Pancreas (tissue), 10 donors: ENCODE measurements at regions not wholly inside any gene's neighbourhood (a gene's known extent, or its start where the extent isn't known, plus 50 kb on each side); places are given as distances from the start of the nearest gene placed in this dataset.

Experiments used
- ATAC-seq, 4 donors: fragments of 200-7000 bp; cut with Tn5 transposase; one replicate each; pipeline versions ENCODE4 v1.8.0 to v1.9.1; 2020; ENCODE audit warnings: mild to moderate bottlenecking in 4 of 4, moderate library complexity in 4 of 4
- DNase-seq, 6 donors: peaks; one replicate each; pipeline ENCODE4 v3.0.0-alpha.2; 2020
- FAIRE-seq: peaks from 2 replicates; lab custom pipeline; 2012; peaks lifted over from hg19 to GRCh38; lab: Jason Lieb, UNC
- H3K27ac ChIP-seq, 4 donors: fragments of 200-600 bp; sonication (generic); 1 replicate in 3 of 4; 2 replicates in 1 of 4; pipeline versions ENCODE4 v1.5.0 to v1.8.0; 2020
- H3K27me3 ChIP-seq, 4 donors: fragments of 200-600 bp; one replicate each; pipeline ENCODE4 v1.8.0; 2021
- H3K36me3 ChIP-seq, 3 donors: fragments of 200-600 bp; sonication (generic) in 1 of 3; one replicate each; pipeline versions ENCODE4 v1.5.0 to v1.8.0; 2020 to 2021
- H3K4me1 ChIP-seq, 3 donors: fragments of 200-600 bp; one replicate each; pipeline ENCODE4 v1.8.0; 2021
- H3K4me3 ChIP-seq, 4 donors: fragments of 200-600 bp; sonication (generic) in 2 of 4; one replicate each; pipeline versions ENCODE4 v1.5.0 to v1.8.0; 2020 to 2021
- H3K9me3 ChIP-seq, 4 donors: fragments of 200-600 bp; one replicate each; pipeline ENCODE4 v1.8.0; 2021
- CTCF ChIP-seq, 4 donors: fragments of 200-600 bp; sonication (generic) in 3 of 4; IDR thresholded peaks; one replicate each; pipeline versions ENCODE4 v1.5.0 to v1.8.0; 2021; ENCODE audit warnings: antibody characterized with exemption in 4 of 4
- WGBS, 2 donors: extraction: QIAGEN DNeasy Blood & Tissue Kit; methylation state at CpG; one replicate each; pipeline ENCODE4 v1.1.7; 2013; 5-methylcytosine and 5-hydroxymethylcytosine counted together
- intact Hi-C, 3 donors: fragments of 100-400 bp; cut with DNase I; formaldehyde crosslinking; loops; one replicate each; pipeline versions ENCODE4 v1.11.1 to v1.14.2; 2022
- donor health status: healthy with polysubstance abuse.
- donor health status: DM: no; HTN: no; CAD: no; lungs with moderate emphysema.
- donor health status: DM: no; HTN: no; CAD: no.
- donor health status: control.
- donor health status: control.
- donor health status: Bipolar disorder and iron deficiency.
- donor health status: DM: yes; HTN: yes; CAD: no.
- donor health status: DM: no; HTN: no; CAD: no.
- donor health status: DM: no; HTN: no; CAD: no.
- donor health status: DM: yes; HTN: yes; CAD: no.

DNA sequence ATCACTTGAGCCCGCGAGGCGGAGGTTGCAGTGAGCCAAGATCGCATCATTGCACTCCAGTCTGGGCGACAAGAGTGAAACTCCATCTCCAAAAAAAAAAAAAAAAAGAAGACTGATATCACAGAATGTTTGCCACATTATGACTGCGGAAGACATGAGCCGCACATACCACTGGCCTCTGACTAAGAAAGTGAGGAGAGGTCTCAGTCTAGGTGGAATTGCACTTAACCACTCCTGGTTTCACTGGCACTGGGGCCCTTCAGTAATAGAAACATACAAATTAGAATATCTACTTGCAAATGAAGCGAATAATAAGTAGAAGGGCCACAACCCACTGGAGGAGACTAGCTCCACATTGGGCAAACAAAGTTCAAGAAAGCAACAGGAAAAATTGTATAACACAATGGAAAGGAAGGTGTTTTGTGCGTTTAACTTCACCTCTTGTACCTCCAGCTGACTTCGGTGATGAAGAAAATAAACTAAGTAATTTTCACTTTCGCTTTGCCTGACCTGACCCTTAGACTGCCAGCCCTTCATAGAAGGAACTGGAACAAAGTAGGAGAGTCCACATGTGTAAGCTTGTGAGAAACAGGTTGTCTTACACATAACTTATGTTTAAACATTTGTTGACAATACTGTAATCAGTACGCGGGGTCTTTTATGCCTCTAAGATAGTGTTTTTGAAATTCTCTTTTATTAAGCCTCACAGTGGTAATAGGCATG is 147.5 kb upstream of the TSHZ2 start:
- Histone ChIP-seq H3K4me3 (no peak overlapping the region), H3K4me1 (no peaks in the 10 kb centered on the region), H3K36me3 (no peaks in the 10 kb centered on the region), H3K9me3 (no peaks in the 10 kb centered on the region), H3K27me3 (no peaks in the 10 kb centered on the region), H3K27ac (no peak overlapping the region)
- WGBS, 2 donors = 85 to 87% methylated on average over 13 of the region's 13 CpGs
- intact Hi-C loops = no loop called here
- ATAC-seq = no peak
- no peak for FAIRE-seq
- no peak for DNase-seq
- TF ChIP-seq CTCF (IDR thresholded peaks at IDR 0.05) = no peak

GRCh38 chr20:52823303-52823702 is 148.9 kb upstream of the TSHZ2 start:
- intact Hi-C loops = no loop called here
- Histone ChIP-seq H3K27ac (no peak overlapping the region), H3K4me3 (no peak overlapping the region), H3K36me3 (no peaks in the 10 kb centered on the region), H3K9me3 (no peaks in the 10 kb centered on the region), H3K4me1 (no peaks in the 10 kb centered on the region), H3K27me3 (no peaks in the 10 kb centered on the region)
- no peak for ATAC-seq
- WGBS, 2 donors = 64 to 78% methylated on average over 2 of the region's 2 CpGs
- no peak for FAIRE-seq
- TF ChIP-seq CTCF (IDR thresholded peaks at IDR 0.05) = no peak
- no peak for DNase-seq

- Histone ChIP-seq H3K9me3 (no peaks in the 10 kb centered on the region), H3K36me3 (no peaks in the 10 kb centered on the region), H3K27ac (no peak overlapping the region), H3K4me3 (no peak overlapping the region), H3K27me3 (no peaks in the 10 kb centered on the region), H3K4me1 (no peaks in the 10 kb centered on the region)
- no peak for ATAC-seq
- DNase-seq = no peak
- intact Hi-C loops = no loop called here
- no peak for FAIRE-seq
- TF ChIP-seq CTCF (IDR thresholded peaks at IDR 0.05) = no peak
- 89 to 91% methylated on average over 9 of the region's 9 CpGs for WGBS, 2 donors
Observed at GRCh38 chr20:52820641-52821292, 151.4 kb upstream of the TSHZ2 start.

- no peaks in the 10 kb centered on the region for H3K27me3 ChIP-seq
- no peak for FAIRE-seq
- H3K4me1 ChIP-seq = no peaks in the 10 kb centered on the region
- no peaks in the 10 kb centered on the region for H3K9me3 ChIP-seq
- TF ChIP-seq CTCF (IDR thresholded peaks at IDR 0.05) = no peak
- H3K27ac ChIP-seq = no peak overlapping the region
- H3K36me3 ChIP-seq = no peaks in the 10 kb centered on the region
- ATAC-seq = no peak
- DNase-seq = no peak
- WGBS, 2 donors = 87 to 90% methylated on average over 5 of the region's 5 CpGs
- intact Hi-C loops = no loop called here
- no peak overlapping the region for H3K4me3 ChIP-seq
Observed at GRCh38 chr20:52818491-52818890, 153.7 kb upstream of the TSHZ2 start.

GRCh38 chr20:52817981-52818380 is 154.2 kb upstream of the TSHZ2 start:
- no peaks in the 10 kb centered on the region for H3K36me3 ChIP-seq
- no peaks in the 10 kb centered on the region for H3K9me3 ChIP-seq
- no peaks in the 10 kb centered on the region for H3K4me1 ChIP-seq
- DNase-seq (no peak), ATAC-seq (no peak), FAIRE-seq (no peak)
- no peak overlapping the region for H3K4me3 ChIP-seq
- TF ChIP-seq CTCF (IDR thresholded peaks at IDR 0.05) = no peak
- intact Hi-C loops = no loop called here
- 91 to 97% methylated on average over 3 of the region's 3 CpGs for WGBS, 2 donors
- no peaks in the 10 kb centered on the region for H3K27me3 ChIP-seq
- no peak overlapping the region for H3K27ac ChIP-seq
